ENCODE measurements at regions not wholly inside any gene's neighbourhood (a gene's known extent, or its start where the extent isn't known, plus 50 kb on each side); places are given as distances from the start of the nearest gene placed in this dataset.

DNA sequence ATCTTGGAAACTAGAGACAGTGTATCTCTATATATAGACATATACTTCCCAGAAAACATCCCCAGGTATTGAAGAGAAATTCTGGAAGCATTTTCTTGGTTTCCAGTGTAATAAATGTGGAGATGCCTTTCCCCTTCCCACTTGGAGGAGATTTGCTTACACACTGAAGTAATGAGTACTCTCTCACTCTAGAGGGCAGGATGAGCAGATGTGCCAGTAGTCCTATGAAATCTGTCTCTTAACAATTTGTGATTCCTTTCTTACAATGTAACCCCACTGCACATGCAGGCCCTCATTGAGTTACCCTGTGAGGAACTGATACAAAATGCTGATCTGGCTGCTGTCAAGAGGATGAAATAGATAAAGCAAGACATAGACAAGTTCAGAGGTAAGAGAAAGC lies 567.2 kb downstream of the SLCO4C1 start:
- peak; percentile 26 for TF ChIP-seq CTCF (IDR thresholded peaks at IDR 0.05; ENCODE audit: low read depth, low read length)
- TF ChIP-seq EZH2phosphoT487 (IDR thresholded peaks at IDR 0.05; ENCODE audit: low read depth) = no peak

All from OCI-LY3 (cell line).